ENCODE measurements at regions not wholly inside any gene's neighbourhood (a gene's known extent, or its start where the extent isn't known, plus 50 kb on each side); places are given as distances from the start of the nearest gene placed in this dataset.
A peak's percentile ranks its signal among the peaks of the same experiment; 100 is the strongest.
"Not testable (repeated sequence)": the region's sequence is repeated elsewhere in the genome, so short reads cannot be mapped to it uniquely, and the experiment has no call there.

- intact Hi-C loops (cut with DNase I, micrococcal nuclease); ATAC-seq: not testable (repeated sequence)
Measured at GRCh38 chr4:49270435-49270834, 284.4 kb downstream of the CWH43 start.

GRCh38 chr4:49270912-49271311 lies 284.8 kb downstream of the CWH43 start:
- intact Hi-C loops (cut with DNase I, micrococcal nuclease); H3K4me1 ChIP-seq (ENCODE audit: low read depth); H3K9me3 ChIP-seq; ATAC-seq; H3K4me3 ChIP-seq; H3K36me3 ChIP-seq (ENCODE audit: low read depth): not testable (repeated sequence)
- peak in 1 of 3 donors; percentile 40 for DNase-seq

More at GRCh38 chr4:49270435-49270834, 284.4 kb downstream of the CWH43 start:
- not testable (repeated sequence) for H3K4me3 ChIP-seq; H3K4me1 ChIP-seq (ENCODE audit: low read depth); H3K36me3 ChIP-seq (ENCODE audit: low read depth); H3K9me3 ChIP-seq
- peak in 1 of 3 donors; percentile 44 for DNase-seq

GRCh38 chr4:49285905-49286304 lies 299.8 kb downstream of the CWH43 start:
- ATAC-seq; intact Hi-C loops (cut with DNase I, micrococcal nuclease); H3K4me1 ChIP-seq (ENCODE audit: low read depth); DNase-seq; H3K4me3 ChIP-seq; H3K36me3 ChIP-seq (ENCODE audit: low read depth): not testable (repeated sequence)
- peaks cover 12% of the 10 kb centered on the region for H3K9me3 ChIP-seq

- H3K4me1 ChIP-seq (ENCODE audit: low read depth); intact Hi-C loops (cut with DNase I, micrococcal nuclease); H3K4me3 ChIP-seq; ATAC-seq; H3K36me3 ChIP-seq (ENCODE audit: low read depth): not testable (repeated sequence)
- H3K9me3 ChIP-seq: peaks cover 12% of the 10 kb centered on the region
- DNase-seq: peak in 2 of 3 donors; percentile 29 to 54
Measured at GRCh38 chr4:49286926-49287745, 301.1 kb downstream of the CWH43 start.

- H3K4me1 ChIP-seq (ENCODE audit: low read depth); H3K4me3 ChIP-seq; H3K36me3 ChIP-seq (ENCODE audit: low read depth); ATAC-seq; intact Hi-C loops (cut with DNase I, micrococcal nuclease): not testable (repeated sequence)
- peak in 2 of 3 donors; percentile 24 to 71 for DNase-seq
- peaks cover 12% of the 10 kb centered on the region for H3K9me3 ChIP-seq
Measured at GRCh38 chr4:49287893-49288292, 301.8 kb downstream of the CWH43 start.

- H3K4me3 ChIP-seq; intact Hi-C loops (cut with DNase I, micrococcal nuclease); H3K4me1 ChIP-seq (ENCODE audit: low read depth); ATAC-seq; H3K36me3 ChIP-seq (ENCODE audit: low read depth): not testable (repeated sequence)
- peak in 1 of 3 donors; percentile 54 for DNase-seq
- H3K9me3 ChIP-seq: peaks cover 12% of the 10 kb centered on the region
Measured at GRCh38 chr4:49288796-49289195, 302.7 kb downstream of the CWH43 start.

GRCh38 chr4:49314815-49315214 lies 328.7 kb downstream of the CWH43 start:
- H3K4me3 ChIP-seq; H3K4me1 ChIP-seq (ENCODE audit: low read depth); DNase-seq; ATAC-seq; H3K36me3 ChIP-seq (ENCODE audit: low read depth); H3K9me3 ChIP-seq; intact Hi-C loops (cut with DNase I, micrococcal nuclease): not testable (repeated sequence)

GRCh38 chr4:49320725-49321410 lies 334.8 kb downstream of the CWH43 start:
- H3K4me1 ChIP-seq (ENCODE audit: low read depth); H3K36me3 ChIP-seq (ENCODE audit: low read depth); DNase-seq; ATAC-seq; H3K9me3 ChIP-seq; intact Hi-C loops (cut with DNase I, micrococcal nuclease); H3K4me3 ChIP-seq: not testable (repeated sequence)

GRCh38 chr4:49321511-49322300 lies 335.6 kb downstream of the CWH43 start:
- ATAC-seq; intact Hi-C loops (cut with DNase I, micrococcal nuclease); H3K9me3 ChIP-seq; H3K4me3 ChIP-seq; H3K4me1 ChIP-seq (ENCODE audit: low read depth); DNase-seq; H3K36me3 ChIP-seq (ENCODE audit: low read depth): not testable (repeated sequence)

GRCh38 chr4:49322610-49323572 lies 336.8 kb downstream of the CWH43 start:
- H3K4me1 ChIP-seq (ENCODE audit: low read depth); H3K9me3 ChIP-seq; H3K36me3 ChIP-seq (ENCODE audit: low read depth); DNase-seq; intact Hi-C loops (cut with DNase I, micrococcal nuclease); H3K4me3 ChIP-seq; ATAC-seq: not testable (repeated sequence)

- H3K9me3 ChIP-seq; H3K4me1 ChIP-seq (ENCODE audit: low read depth); H3K36me3 ChIP-seq (ENCODE audit: low read depth); ATAC-seq; intact Hi-C loops (cut with DNase I, micrococcal nuclease); H3K4me3 ChIP-seq: not testable (repeated sequence)
- DNase-seq: peak in 1 of 3 donors; percentile 24
Measured at GRCh38 chr4:49323573-49323940, 337.5 kb downstream of the CWH43 start.
